Lower leg skin (tissue), 4 donors: ENCODE measurements at regions not wholly inside any gene's neighbourhood (a gene's known extent, or its start where the extent isn't known, plus 50 kb on each side); places are given as distances from the start of the nearest gene placed in this dataset.

Experiments used
- DNase-seq, 2 donors: peaks; one replicate each; pipeline ENCODE4 v3.0.0-alpha.2; 2019; ENCODE audit warnings: low spot score in 2 of 2
- H3K4me3 ChIP-seq: fragments of 200-600 bp; sonication (generic); 2 replicates; pipeline ENCODE4 v1.5.1; 2017; ENCODE audit warnings: mild to moderate bottlenecking, low read depth; ENCODE audit not compliant: poor library complexity, severe bottlenecking
- POLR2A ChIP-seq, 2 donors: fragments of 450-650 bp; IDR thresholded peaks; one replicate each; pipeline ENCODE4 v1.6.1; 2016 to 2017; ENCODE audit warnings: antibody characterized with exemption in 2 of 2, mild to moderate bottlenecking in 1 of 2, moderate library complexity in 1 of 2
- WGBS, 2 donors: methylation state at CpG; one replicate each; pipeline ENCODE4 v1.1.5; 2018; 5-methylcytosine and 5-hydroxymethylcytosine counted together
- intact Hi-C: fragments of 100-400 bp; cut with DNase I; formaldehyde crosslinking; loops from one replicate; pipeline ENCODE4 v1.15.0; 2023; ENCODE audit warnings: low total_unique reads
- TF ChIP-seq, protein P1 (sequence below), 3 donors: fragments of 450-650 bp; IDR thresholded peaks; one replicate each; pipeline ENCODE4 v1.5.1; 2016; ENCODE audit warnings: antibody characterized with exemption in 3 of 3, mild to moderate bottlenecking in 3 of 3, moderate library complexity in 2 of 3

DNA sequence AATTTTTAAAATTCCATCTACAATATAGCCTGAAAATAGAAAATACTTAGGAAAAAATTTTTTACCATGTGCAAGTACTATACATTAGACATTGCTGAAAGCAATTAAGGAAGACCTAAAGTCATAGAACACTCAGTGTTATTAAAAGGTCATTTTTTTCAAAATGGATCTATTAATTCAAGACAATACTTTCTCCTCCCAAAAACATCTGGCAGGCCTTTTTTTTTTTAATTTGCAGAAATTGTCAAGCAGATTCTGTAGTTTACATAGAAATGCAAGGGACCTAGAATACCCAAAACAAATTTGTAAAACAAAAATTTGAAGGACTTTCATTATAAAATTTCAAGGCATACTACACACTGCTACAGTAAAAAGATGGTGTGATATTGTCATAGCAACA, 238.4 kb upstream of the VEPH1 start:
- no peak for DNase-seq
- no peak for TF ChIP-seq POLR2A (IDR thresholded peaks at IDR 0.05)
- TF ChIP-seq, protein P1, sequence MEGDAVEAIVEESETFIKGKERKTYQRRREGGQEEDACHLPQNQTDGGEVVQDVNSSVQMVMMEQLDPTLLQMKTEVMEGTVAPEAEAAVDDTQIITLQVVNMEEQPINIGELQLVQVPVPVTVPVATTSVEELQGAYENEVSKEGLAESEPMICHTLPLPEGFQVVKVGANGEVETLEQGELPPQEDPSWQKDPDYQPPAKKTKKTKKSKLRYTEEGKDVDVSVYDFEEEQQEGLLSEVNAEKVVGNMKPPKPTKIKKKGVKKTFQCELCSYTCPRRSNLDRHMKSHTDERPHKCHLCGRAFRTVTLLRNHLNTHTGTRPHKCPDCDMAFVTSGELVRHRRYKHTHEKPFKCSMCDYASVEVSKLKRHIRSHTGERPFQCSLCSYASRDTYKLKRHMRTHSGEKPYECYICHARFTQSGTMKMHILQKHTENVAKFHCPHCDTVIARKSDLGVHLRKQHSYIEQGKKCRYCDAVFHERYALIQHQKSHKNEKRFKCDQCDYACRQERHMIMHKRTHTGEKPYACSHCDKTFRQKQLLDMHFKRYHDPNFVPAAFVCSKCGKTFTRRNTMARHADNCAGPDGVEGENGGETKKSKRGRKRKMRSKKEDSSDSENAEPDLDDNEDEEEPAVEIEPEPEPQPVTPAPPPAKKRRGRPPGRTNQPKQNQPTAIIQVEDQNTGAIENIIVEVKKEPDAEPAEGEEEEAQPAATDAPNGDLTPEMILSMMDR (IDR thresholded peaks at IDR 0.05) = no peak
- intact Hi-C loops = no loop called here
- H3K4me3 ChIP-seq = no peak overlapping the region

DNA sequence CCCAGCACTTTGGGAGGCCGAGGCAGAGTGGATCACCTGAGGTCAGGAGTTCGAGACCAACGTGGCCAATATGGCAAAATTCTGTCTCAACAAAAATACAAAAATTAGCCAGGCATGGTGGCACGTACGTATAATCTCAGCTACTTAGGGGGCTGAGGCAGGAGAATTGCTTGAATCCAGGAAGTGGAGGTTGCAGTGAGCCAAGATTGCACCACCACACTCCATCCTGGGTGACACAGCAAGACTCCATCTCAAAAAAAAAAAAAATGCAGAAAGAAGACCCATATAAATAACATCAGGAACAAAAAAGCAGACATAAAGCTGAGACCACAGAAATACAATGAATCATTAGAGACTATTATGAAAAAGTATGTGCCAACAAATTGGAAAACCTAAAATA, 235.2 kb upstream of the VEPH1 start:
- WGBS, 2 donors = 86 to 88% methylated on average over 5 of the region's 5 CpGs
- no peak for DNase-seq
- H3K4me3 ChIP-seq = no peak overlapping the region
- no peak for TF ChIP-seq POLR2A (IDR thresholded peaks at IDR 0.05)
- TF ChIP-seq, protein P1 (IDR thresholded peaks at IDR 0.05) = no peak
- intact Hi-C loops = no loop called here

DNA sequence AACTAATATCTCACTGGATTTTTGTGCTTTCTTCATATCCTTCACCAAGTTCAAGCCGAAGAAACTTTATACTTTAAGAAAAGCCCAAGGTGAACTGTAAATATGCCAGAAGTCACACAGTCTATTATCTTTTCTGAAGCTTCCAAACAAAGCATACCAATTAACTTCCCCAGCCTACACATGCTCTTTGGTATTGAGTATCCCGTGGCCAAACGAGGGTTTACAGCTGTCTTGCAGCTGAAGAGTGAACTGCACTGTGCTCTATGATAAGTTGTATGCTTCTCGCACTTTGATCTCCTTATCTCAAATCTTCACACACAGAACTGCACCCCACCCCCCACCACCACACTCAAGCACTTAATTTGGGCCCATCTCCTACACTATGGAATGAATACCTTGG, 215.6 kb upstream of the VEPH1 start:
- no peak for DNase-seq
- no peak overlapping the region for H3K4me3 ChIP-seq
- TF ChIP-seq, protein P1 (IDR thresholded peaks at IDR 0.05) = no peak
- TF ChIP-seq POLR2A (IDR thresholded peaks at IDR 0.05) = no peak
- WGBS, 2 donors = 52 to 57% methylated on average over 4 of the region's 4 CpGs
- intact Hi-C loops = no loop called here

DNA sequence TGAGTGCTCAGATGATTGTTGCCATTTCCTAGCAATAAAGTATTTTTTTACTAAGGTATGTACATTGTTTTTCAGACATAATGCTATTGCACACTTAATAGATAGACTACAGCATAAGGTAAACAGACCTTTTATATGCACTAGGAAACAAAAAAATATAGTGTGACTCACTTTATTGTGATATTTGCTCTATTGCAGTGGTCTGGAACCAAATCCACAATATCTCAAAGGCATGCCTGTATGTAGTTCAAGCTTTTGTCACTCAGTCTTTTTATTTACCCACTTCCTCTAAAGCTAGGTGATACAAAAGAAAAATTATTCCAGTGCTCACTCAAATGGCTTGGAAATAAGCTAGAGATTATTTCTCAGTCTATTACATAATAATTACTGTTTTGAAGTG, 209.9 kb upstream of the VEPH1 start:
- no peak overlapping the region for H3K4me3 ChIP-seq
- TF ChIP-seq, protein P1 (IDR thresholded peaks at IDR 0.05) = no peak
- no peak for TF ChIP-seq POLR2A (IDR thresholded peaks at IDR 0.05)
- no peak for DNase-seq
- intact Hi-C loops = no loop called here

DNA sequence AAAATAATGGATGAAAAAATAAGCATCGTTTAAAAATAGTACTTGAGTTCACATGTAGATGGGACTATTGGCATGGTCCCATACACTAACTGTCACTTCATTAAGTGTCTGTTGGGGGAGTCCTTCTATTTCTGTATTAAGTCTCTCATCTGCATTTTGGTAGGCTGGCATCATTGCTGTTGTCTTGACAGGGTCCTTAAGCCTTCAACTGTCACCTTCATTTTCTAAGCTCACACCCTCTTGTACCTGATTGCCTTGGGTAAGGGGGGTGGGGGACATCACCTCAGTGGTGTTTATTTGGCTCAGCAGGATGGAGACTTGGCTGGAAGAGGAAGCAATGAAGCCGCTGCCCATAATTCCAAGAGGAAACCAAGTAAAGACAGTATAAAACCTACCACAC, 202.0 kb upstream of the VEPH1 start:
- TF ChIP-seq POLR2A (IDR thresholded peaks at IDR 0.05) = no peak
- TF ChIP-seq, protein P1 (IDR thresholded peaks at IDR 0.05) = no peak
- 74 to 76% methylated on average over 2 of the region's 2 CpGs for WGBS, 2 donors
- intact Hi-C loops = no loop called here
- DNase-seq = no peak
- no peak overlapping the region for H3K4me3 ChIP-seq

DNA sequence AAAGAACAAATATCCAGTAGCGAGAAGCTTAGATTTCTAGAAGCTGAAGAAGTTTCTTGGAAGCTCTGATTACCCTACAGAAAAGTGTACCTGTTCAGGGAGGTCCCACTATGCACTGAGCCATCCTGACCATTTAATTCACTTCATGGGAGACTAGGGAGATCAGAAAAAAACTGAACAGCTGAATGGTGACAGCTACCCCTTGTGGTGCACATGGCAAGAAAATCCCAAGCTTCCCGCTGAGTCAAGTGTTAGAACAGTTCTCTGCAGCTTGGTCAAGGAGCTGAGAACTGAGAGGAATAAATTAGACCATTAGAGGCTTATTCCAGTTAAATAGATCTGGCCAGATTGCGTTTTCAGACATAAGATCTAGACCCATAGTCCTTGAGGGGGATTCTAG, 197.2 kb upstream of the VEPH1 start:
- DNase-seq = no peak
- WGBS, 2 donors = 87 to 94% methylated on average over 3 of the region's 3 CpGs
- no peak overlapping the region for H3K4me3 ChIP-seq
- intact Hi-C loops = no loop called here
- no peak for TF ChIP-seq POLR2A (IDR thresholded peaks at IDR 0.05)
- TF ChIP-seq, protein P1 (IDR thresholded peaks at IDR 0.05) = no peak
